Large intestine (tissue), 3 donors: ENCODE measurements at regions not wholly inside any gene's neighbourhood (a gene's known extent, or its start where the extent isn't known, plus 50 kb on each side); places are given as distances from the start of the nearest gene placed in this dataset.

Source experiments
- DNase-seq, 2 donors: peaks; one replicate each; pipeline versions ENCODE4 v3.0.0 to v3.0.0-alpha.2; 2013
- H3K27ac ChIP-seq: one replicate; pipeline ENCODE4 v1.5.1; 2013; ENCODE audit warnings: low read length
- H3K27me3 ChIP-seq: 2 replicates; pipeline ENCODE4 v1.6.1; 2013; ENCODE audit warnings: low read length; ENCODE audit not compliant: control insufficient read depth, insufficient read depth
- H3K36me3 ChIP-seq: 2 replicates; pipeline ENCODE4 v1.6.1; 2013; ENCODE audit warnings: low read length; ENCODE audit not compliant: control insufficient read depth, insufficient read depth
- H3K4me1 ChIP-seq: one replicate; pipeline ENCODE4 v1.6.1; 2013; ENCODE audit warnings: low read length; ENCODE audit not compliant: control insufficient read depth, insufficient read depth
- H3K4me3 ChIP-seq: one replicate; pipeline ENCODE4 v1.5.1; 2013; ENCODE audit warnings: low read length
- H3K9me3 ChIP-seq: one replicate; pipeline ENCODE4 v1.6.1; 2013; ENCODE audit warnings: mild to moderate bottlenecking, low read depth, low read length, moderate library complexity; ENCODE audit not compliant: control insufficient read depth
- WGBS: methylation state at CpG from one replicate; pipeline ENCODE4 v1.1.5; 2013; ENCODE audit warnings: low lambda C conversion rate; ENCODE audit not compliant: insufficient coverage; 5-methylcytosine and 5-hydroxymethylcytosine counted together

GRCh38 chr2:15729001-15729400 is 137.3 kb downstream of the DDX1 start:
- Histone ChIP-seq H3K4me1 (peaks cover 21% of the 10 kb centered on the region), H3K27me3 (no peaks in the 10 kb centered on the region), H3K36me3 (no peaks in the 10 kb centered on the region), H3K4me3 (no peak overlapping the region), H3K9me3 (no peaks in the 10 kb centered on the region), H3K27ac (no peak overlapping the region)
- DNase-seq, result no peak
- WGBS, result no CpG with 5 or more reads among the region's 7 CpGs

GRCh38 chr2:15729709-15730544 is 138.3 kb downstream of the DDX1 start:
- Histone ChIP-seq H3K9me3 (no peaks in the 10 kb centered on the region), H3K4me1 (peaks cover 21% of the 10 kb centered on the region), H3K4me3 (no peak overlapping the region), H3K36me3 (no peaks in the 10 kb centered on the region), H3K27me3 (no peaks in the 10 kb centered on the region), H3K27ac (no peak overlapping the region)
- WGBS, result 67% methylated on average over 3 of the region's 10 CpGs
- DNase-seq, result no peak

GRCh38 chr2:15730545-15731212 is 139.0 kb downstream of the DDX1 start:
- DNase-seq, result peak; percentile 79 to 83
- H3K27me3 ChIP-seq, result no peaks in the 10 kb centered on the region
- no peaks in the 10 kb centered on the region for H3K9me3 ChIP-seq
- H3K4me3 ChIP-seq, result no peak overlapping the region
- WGBS, result no CpG with 5 or more reads among the region's 7 CpGs
- peaks cover 23% of the 10 kb centered on the region for H3K4me1 ChIP-seq
- H3K36me3 ChIP-seq, result no peaks in the 10 kb centered on the region
- no peak overlapping the region for H3K27ac ChIP-seq

GRCh38 chr2:15731213-15731888 is 139.7 kb downstream of the DDX1 start:
- peaks cover 23% of the 10 kb centered on the region for H3K4me1 ChIP-seq
- no peaks in the 10 kb centered on the region for H3K36me3 ChIP-seq
- no CpG with 5 or more reads among the region's 7 CpGs for WGBS
- DNase-seq, result no peak
- no peak overlapping the region for H3K4me3 ChIP-seq
- no peaks in the 10 kb centered on the region for H3K27me3 ChIP-seq
- no peak overlapping the region for H3K27ac ChIP-seq
- H3K9me3 ChIP-seq, result no peaks in the 10 kb centered on the region

- no peaks in the 10 kb centered on the region for H3K36me3 ChIP-seq
- H3K4me1 ChIP-seq, result peaks cover 23% of the 10 kb centered on the region
- H3K4me3 ChIP-seq, result no peak overlapping the region
- H3K27ac ChIP-seq, result no peak overlapping the region
- DNase-seq, result no peak
- no peaks in the 10 kb centered on the region for H3K27me3 ChIP-seq
- no peaks in the 10 kb centered on the region for H3K9me3 ChIP-seq
- WGBS, result 100% methylated on average over 1 of the region's 1 CpG
Observed at GRCh38 chr2:15731889-15732271, 140.2 kb downstream of the DDX1 start.

- peaks cover 23% of the 10 kb centered on the region for H3K4me1 ChIP-seq
- WGBS, result no CpG with 5 or more reads among the region's 7 CpGs
- no peaks in the 10 kb centered on the region for H3K9me3 ChIP-seq
- H3K36me3 ChIP-seq, result no peaks in the 10 kb centered on the region
- no peak for DNase-seq
- no peaks in the 10 kb centered on the region for H3K27me3 ChIP-seq
- H3K4me3 ChIP-seq, result no peak overlapping the region
- H3K27ac ChIP-seq, result no peak overlapping the region
Observed at GRCh38 chr2:15732341-15733077, 140.8 kb downstream of the DDX1 start.

- peaks cover 23% of the 10 kb centered on the region for H3K4me1 ChIP-seq
- no peaks in the 10 kb centered on the region for H3K36me3 ChIP-seq
- no peaks in the 10 kb centered on the region for H3K27me3 ChIP-seq
- DNase-seq, result peak in 1 of 2 donors; percentile 46
- H3K9me3 ChIP-seq, result no peaks in the 10 kb centered on the region
- 30% methylated on average over 2 of the region's 11 CpGs for WGBS
- H3K4me3 ChIP-seq, result no peak overlapping the region
- H3K27ac ChIP-seq, result no peak overlapping the region
Observed at GRCh38 chr2:15733867-15734673, 142.4 kb downstream of the DDX1 start.

- H3K27ac ChIP-seq, result no peak overlapping the region
- H3K9me3 ChIP-seq, result no peaks in the 10 kb centered on the region
- no CpG with 5 or more reads among the region's 5 CpGs for WGBS
- no peak overlapping the region for H3K4me3 ChIP-seq
- no peaks in the 10 kb centered on the region for H3K36me3 ChIP-seq
- peaks cover 23% of the 10 kb centered on the region for H3K4me1 ChIP-seq
- H3K27me3 ChIP-seq, result no peaks in the 10 kb centered on the region
- peak in 1 of 2 donors; percentile 18 for DNase-seq
Observed at GRCh38 chr2:15734674-15735483, 143.2 kb downstream of the DDX1 start.
